Endometrium (tissue), 2 donors: ENCODE measurements at regions not wholly inside any gene's neighbourhood (a gene's known extent, or its start where the extent isn't known, plus 50 kb on each side); places are given as distances from the start of the nearest gene placed in this dataset.
A peak's percentile ranks its signal among the peaks of the same experiment; 100 is the strongest.

Experiments used
- FAIRE-seq: peaks from 2 replicates; lab custom pipeline; 2012; peaks lifted over from hg19 to GRCh38; lab: Jason Lieb, UNC
- donor health status: control.
- donor health status: control.

- FAIRE-seq = no peak
Measured at GRCh38 chr14:73782623-73783022, 68.4 kb upstream of the PNMA1 start.

DNA sequence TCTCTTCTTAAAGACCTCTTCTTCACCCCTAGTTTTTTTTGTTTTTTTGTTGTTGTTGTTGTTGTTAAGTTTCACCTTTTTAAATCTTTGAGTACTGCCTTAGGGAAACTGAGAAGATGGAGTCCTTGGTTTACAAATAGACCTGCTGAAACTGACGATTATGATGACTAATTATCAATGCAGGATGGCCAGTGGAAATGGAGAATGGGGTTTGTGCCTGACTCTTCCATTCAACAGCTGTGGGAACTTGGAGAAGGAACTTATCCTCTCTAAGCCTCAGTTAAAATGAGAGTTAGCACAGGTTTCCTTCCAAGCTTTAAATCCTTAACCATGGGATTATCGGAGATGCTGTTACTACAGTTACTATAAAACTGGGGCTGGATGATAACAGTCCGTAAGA, 66.7 kb upstream of the PNMA1 start:
- FAIRE-seq = no peak

GRCh38 chr14:73780391-73780790, 66.2 kb upstream of the PNMA1 start:
- FAIRE-seq = no peak

GRCh38 chr14:73778736-73779135, 64.6 kb upstream of the PNMA1 start:
- no peak for FAIRE-seq

DNA sequence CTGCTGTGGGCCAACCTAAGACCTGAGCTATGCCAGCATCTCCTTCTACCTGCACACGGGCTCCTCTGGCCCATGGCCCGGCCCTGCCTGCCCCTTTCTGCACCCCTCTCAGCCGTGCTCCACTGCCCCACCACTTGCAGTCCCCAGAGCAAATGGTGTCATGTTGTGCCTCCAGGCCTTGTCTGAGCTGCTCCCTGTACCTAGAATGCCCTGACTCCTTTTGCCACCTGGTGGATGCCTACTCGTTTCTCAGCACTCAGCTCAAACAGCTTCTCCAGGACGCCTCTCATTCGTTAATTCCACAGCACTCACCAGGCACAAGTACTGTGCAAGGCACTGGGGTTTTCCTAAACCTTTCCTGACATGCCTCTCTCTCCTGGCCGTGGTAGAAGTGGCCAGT, 63.2 kb upstream of the PNMA1 start:
- FAIRE-seq = no peak

- no peak for FAIRE-seq
Measured at GRCh38 chr14:73776194-73776537, 62.0 kb upstream of the PNMA1 start.

GRCh38 chr14:73775339-73776193, 61.4 kb upstream of the PNMA1 start:
- FAIRE-seq = no peak

DNA sequence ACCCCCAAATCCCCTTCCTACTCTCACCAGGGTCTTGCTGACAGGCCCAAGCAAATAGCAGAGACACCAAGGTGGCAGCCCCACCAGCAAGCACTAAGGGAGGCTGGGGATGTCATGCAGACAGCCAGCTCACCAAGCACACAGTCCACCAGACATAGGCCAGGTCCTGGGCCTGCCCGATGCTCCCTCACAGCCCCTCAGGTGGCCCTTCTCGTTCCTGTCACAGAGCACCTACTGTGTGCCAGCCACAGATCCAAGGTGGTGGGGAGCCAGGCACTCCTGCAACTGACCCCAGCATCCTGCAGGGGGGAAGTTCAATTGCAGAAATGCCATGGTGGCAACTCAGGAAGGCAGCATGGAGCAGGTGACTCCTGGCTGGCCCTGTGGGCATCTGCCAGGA, 60.5 kb upstream of the PNMA1 start:
- no peak for FAIRE-seq

DNA sequence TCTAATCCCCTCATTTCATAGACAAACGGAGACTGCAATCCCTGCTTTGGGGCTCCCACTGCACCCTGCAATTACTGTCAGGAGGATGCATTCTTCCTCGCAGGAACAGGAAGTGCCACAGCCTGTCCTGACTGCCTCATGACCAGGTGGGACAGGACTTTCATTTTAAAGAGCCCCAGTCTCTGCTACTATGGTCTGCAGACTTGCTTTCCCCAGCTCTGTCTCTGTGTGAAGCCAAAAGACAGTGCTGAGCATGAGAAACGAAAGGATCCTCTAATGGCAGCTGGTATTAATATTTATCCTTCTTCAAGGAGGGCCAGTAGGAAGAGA, 60.0 kb upstream of the PNMA1 start:
- FAIRE-seq = no peak

GRCh38 chr14:73773441-73774240, 59.5 kb upstream of the PNMA1 start:
- no peak for FAIRE-seq

- FAIRE-seq = peak; percentile 55
Measured at GRCh38 chr14:73771848-73772638, 57.9 kb upstream of the PNMA1 start.

GRCh38 chr14:73770977-73771847, 57.0 kb upstream of the PNMA1 start:
- no peak for FAIRE-seq

- FAIRE-seq = no peak
Measured at GRCh38 chr14:73768107-73768506, 53.9 kb upstream of the PNMA1 start.

GRCh38 chr14:73764406-73765280, 50.5 kb upstream of the PNMA1 start:
- FAIRE-seq = no peak
